ENCODE measurements at regions not wholly inside any gene's neighbourhood (a gene's known extent, or its start where the extent isn't known, plus 50 kb on each side); places are given as distances from the start of the nearest gene placed in this dataset.
"Not testable (repeated sequence)": the region's sequence is repeated elsewhere in the genome, so short reads cannot be mapped to it uniquely, and the experiment has no call there.

DNA sequence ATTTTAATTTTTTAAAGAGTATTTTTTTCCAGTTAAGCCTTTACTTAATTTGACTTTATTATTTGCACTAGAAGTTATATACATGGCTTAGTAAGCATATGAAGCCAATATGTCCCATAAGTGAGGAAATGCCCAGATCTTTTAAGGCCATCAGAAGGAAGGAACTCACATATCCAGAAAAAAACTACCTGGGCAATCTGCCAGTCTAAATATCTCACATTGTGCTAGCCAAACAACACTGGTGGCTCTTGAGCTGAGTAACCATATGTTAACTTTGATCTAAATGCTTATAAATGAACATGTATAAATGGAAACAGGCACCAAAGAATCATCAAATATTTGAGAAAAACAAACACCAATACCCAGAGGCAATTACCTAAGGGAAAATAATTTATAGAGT lies 138.6 kb upstream of the APOOL start:
- DNase-seq, result peak in 1 of 2 experiments; percentile 13

DNA sequence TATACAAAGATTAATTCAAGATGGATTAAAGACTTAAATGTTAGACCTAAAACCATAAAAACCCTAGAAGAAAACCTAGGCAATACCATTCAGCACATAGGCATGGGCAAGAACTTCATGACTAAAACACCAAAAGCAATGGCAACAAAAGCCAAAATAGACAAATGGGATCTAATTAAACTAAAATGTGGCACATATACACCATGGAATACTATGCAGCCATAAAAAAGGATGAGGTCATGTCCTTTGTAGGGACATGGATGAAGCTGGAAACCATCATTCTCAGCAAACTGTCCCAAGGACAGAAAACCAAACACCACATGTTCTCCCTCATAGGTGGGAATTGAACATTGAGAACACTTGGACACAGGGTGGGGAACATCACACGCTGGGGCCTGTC lies 133.4 kb upstream of the APOOL start:
- not testable (repeated sequence) for DNase-seq

DNA sequence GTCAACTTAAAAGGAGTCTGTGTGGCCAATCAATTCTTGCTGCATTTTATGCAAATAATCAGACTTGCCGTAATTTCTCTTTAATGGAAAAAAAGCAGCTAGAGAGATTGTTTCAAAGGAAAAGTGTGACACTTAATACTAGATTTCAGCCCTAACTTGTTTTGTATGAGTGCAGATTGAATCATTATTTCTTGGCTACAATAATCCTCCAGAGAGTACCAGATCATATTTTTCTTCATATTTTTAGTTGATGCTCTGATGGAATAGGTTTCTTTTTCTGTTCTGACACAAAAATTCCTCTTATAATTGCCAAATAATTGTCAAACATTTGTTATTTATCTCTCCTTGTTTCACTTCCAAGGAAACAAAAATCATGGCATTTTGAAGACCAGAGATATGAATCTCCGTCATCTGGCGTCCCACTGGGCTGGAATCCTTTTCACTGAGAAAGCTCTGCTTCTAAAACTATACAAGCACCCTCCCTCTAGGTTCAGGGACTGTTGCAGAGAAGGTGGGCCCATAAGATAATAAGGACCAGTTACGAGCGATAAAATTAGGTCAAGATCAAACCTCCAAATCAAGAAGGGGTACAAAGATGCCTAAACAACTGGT lies 131.4 kb upstream of the APOOL start:
- DNase-seq, result not testable (repeated sequence)

- DNase-seq, result no peak
These were observed 130.5 kb upstream of the APOOL start for GRCh38 chrX:84873176-84873575.

DNA sequence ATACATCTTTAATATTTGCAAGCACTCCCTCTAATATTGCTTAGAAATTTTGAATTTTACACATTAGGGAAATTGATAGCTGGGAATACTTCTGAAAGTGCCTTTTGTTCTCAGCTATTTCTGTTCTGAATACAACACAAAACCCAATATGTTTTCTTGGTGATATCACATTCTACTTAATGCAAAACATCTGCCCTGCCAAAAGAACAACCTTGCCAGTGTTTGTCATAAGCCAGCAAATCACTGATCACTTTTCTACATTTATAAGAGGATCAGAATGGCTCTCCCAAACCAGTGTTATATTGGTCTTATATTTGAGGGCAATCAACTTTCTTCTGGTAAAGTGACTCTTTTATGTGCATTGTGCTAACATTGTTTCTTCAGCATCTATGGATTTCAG lies 126.8 kb upstream of the APOOL start:
- DNase-seq, result no peak

- DNase-seq, result no peak
These were observed 109.8 kb upstream of the APOOL start for GRCh38 chrX:84893897-84894296.

- DNase-seq, result no peak
These were observed 96.2 kb upstream of the APOOL start for GRCh38 chrX:84907324-84907968.

GRCh38 chrX:84909151-84909550 lies 94.5 kb upstream of the APOOL start:
- no peak for DNase-seq

DNA sequence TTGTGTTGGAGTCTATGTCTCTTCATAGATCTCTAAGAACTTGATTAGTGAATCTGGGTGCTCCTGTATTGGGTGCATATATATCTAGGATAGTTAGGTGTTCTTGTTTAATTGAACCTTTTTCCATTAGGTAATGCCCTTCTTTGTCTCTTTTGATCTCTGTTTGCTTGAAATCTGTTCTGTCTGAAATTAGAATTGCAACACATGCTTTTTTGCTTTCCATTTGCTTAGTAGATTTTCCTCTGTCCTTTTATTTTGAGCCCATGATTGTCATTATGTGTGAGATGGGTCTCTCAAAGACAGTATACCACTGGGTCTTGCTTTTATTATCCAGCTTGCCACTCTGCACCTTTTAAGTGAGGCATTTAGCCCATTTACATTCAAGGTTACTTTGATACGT lies 79.1 kb upstream of the APOOL start:
- no peak for DNase-seq

DNA sequence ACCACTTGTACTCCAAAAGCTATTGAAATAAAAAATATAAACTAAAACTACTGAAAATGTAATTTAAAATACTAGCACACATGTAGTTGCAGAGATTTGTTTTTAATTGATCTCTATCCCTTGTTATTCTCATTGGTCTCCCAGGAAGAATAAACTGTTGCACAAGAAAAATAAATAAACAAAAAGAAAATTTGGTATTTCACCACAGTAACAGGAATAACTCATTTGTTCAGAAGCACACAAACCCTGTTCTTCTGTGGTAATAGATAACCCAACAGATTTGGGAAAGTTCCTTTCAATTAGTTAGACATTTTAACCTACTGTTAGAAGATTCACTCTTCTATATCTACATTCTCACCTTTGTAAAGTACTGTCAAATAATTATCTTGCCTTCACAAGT lies 70.9 kb upstream of the APOOL start:
- DNase-seq, result no peak

- DNase-seq, result no peak
These were observed 69.6 kb upstream of the APOOL start for GRCh38 chrX:84933956-84934556.

Data from NCI-H1930 (cell line).